ENCODE measurements at regions not wholly inside any gene's neighbourhood (a gene's known extent, or its start where the extent isn't known, plus 50 kb on each side); places are given as distances from the start of the nearest gene placed in this dataset.
"Not testable (repeated sequence)": the region's sequence is repeated elsewhere in the genome, so short reads cannot be mapped to it uniquely, and the experiment has no call there.

- TF ChIP-seq GATA1 (IDR thresholded peaks at IDR 0.05; ENCODE audit: low read depth, low read length) (no peak), POLR2A (IDR thresholded peaks at IDR 0.05; ENCODE audit: low read length) (no peak)
- no peak for DNase-seq
Measured at GRCh38 chr20:4470375-4470774, 215.9 kb upstream of the PRNP start.

GRCh38 chr20:4469910-4470309 is 216.3 kb upstream of the PRNP start:
- TF ChIP-seq GATA1 (IDR thresholded peaks at IDR 0.05; ENCODE audit: low read depth, low read length) (no peak), POLR2A (IDR thresholded peaks at IDR 0.05; ENCODE audit: low read length) (no peak)

GRCh38 chr20:4468114-4468513 is 218.1 kb upstream of the PRNP start:
- DNase-seq: no peak
- TF ChIP-seq POLR2A (IDR thresholded peaks at IDR 0.05; ENCODE audit: low read length) (no peak), GATA1 (IDR thresholded peaks at IDR 0.05; ENCODE audit: low read depth, low read length) (no peak)

More at GRCh38 chr20:4469910-4470309, 216.3 kb upstream of the PRNP start:
- no peak for DNase-seq

- TF ChIP-seq GATA1 (IDR thresholded peaks at IDR 0.05; ENCODE audit: low read depth, low read length) (no peak), POLR2A (IDR thresholded peaks at IDR 0.05; ENCODE audit: low read length) (no peak)
- DNase-seq: no peak
Measured at GRCh38 chr20:4465855-4466545, 216.9 kb upstream of the ADRA1D start.

GRCh38 chr20:4465212-4465611 is 216.1 kb upstream of the ADRA1D start:
- DNase-seq: no peak
- TF ChIP-seq POLR2A (IDR thresholded peaks at IDR 0.05; ENCODE audit: low read length) (no peak), GATA1 (IDR thresholded peaks at IDR 0.05; ENCODE audit: low read depth, low read length) (no peak)

- not testable (repeated sequence) for DNase-seq
Measured at GRCh38 chr20:4462801-4463200, 213.7 kb upstream of the ADRA1D start.

DNA sequence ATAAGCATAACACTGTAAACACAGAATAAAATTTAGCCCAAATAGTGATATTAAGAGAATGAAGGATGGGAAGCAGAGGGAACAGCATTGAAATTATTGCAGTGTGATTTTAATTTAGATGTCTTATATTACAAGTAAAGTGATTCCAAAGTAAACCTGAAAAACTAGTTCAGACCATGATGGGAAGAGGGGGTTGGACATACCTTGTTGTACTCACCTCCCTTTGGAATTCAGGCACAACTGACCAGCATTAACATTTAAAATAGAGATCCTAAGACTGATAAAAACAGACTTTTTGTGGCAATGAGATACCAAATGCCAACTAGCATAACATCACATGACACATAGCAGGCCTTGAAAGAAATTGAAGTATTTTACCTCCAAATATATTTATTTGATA is 210.0 kb upstream of the ADRA1D start:
- no peak for DNase-seq
- TF ChIP-seq GATA1 (IDR thresholded peaks at IDR 0.05; ENCODE audit: low read depth, low read length): no peak
- TF ChIP-seq POLR2A (IDR thresholded peaks at IDR 0.05; ENCODE audit: low read length): no peak

DNA sequence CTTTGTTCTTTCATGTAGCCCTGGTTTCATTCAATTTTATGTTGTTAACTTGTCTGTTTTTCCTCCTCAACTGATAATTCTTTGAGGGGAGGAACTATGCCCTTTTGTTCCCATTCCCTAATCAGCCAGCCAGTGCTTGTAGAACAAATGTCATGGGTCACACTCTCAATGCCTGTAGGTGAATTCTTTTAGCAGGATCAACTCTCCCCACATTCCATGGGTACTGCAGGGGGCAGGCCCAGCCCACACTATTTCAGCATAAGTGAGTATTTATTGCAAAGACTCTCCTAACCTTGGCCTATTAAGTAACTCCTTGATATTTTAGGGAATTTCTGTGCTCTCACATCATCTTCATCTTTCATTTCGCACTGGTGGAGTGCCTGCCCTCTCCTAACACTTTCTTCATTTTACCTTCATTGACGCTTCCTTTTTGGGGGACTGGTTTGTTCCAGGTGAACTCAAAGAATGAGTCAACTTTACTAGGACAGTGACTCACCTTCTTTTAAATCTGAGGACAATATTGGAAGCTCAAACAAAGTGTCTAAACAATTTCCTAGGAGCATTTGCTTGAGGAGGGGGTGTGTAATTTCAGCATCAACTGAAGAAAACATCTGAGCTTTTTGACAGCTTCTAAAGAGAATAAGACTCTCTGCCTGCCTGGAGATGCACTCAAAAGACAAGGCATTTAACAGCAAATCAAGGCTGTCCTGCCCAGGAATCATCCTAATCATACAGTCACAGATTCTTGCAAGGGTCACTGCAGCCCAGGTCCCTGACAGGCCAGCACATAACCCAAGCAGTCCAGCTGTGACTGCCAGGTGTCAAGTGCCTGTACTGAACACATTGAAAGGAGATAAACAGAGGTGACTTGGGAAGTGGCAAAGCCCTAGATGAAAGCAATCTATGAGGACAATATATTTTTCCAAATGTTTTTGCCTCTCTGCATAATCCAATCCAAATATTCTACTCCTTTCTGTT is 208.8 kb upstream of the ADRA1D start:
- TF ChIP-seq GATA1 (IDR thresholded peaks at IDR 0.05; ENCODE audit: low read depth, low read length): no peak
- TF ChIP-seq POLR2A (IDR thresholded peaks at IDR 0.05; ENCODE audit: low read length): no peak

GRCh38 chr20:4455996-4456395 is 206.9 kb upstream of the ADRA1D start:
- no peak for TF ChIP-seq POLR2A (IDR thresholded peaks at IDR 0.05; ENCODE audit: low read length)
- no peak for TF ChIP-seq GATA1 (IDR thresholded peaks at IDR 0.05; ENCODE audit: low read depth, low read length)
- DNase-seq: no peak

More for the DNA sequence above, 208.8 kb upstream of the ADRA1D start:
- no peak for DNase-seq

DNA sequence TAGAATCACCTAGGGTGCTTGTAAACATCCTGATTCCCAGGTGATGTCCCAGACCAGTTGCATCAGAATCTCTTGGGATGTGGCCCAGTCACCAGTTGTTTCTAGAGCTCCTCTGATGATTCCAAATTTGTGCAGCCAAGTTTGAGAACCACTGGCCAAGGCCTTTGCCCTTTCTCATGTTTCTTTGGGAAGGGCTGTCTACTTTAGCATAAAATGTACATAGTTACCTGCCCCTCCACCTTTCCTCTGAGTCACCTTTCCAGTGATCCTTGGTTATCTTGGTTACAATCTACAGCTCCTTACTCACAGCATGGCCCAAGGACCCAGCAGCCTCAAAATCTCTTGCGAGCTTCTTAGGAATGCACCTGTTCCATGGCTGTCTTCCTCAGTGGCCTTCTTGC is 206.2 kb upstream of the ADRA1D start:
- DNase-seq: no peak
- TF ChIP-seq POLR2A (IDR thresholded peaks at IDR 0.05; ENCODE audit: low read length) (no peak), GATA1 (IDR thresholded peaks at IDR 0.05; ENCODE audit: low read depth, low read length) (no peak)

DNA sequence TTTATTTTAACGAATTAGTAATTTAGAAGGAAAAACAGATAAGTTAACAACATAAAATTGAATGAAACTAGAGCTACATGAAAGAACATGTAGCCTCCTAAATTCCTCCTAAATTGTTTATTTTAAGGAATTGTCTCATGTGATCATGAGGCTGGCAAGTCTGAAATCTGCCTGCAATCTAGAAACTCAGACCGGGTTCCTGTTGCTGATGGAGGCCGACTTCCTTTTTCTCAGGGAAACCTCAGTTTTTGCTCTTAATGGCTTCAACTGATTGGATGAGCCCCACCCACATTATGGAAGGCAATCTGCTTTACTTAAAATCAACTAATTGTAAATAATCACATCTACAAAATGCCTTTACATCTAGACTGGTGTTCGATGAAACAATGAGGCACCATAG is 205.0 kb upstream of the ADRA1D start:
- no peak for DNase-seq
- TF ChIP-seq POLR2A (IDR thresholded peaks at IDR 0.05; ENCODE audit: low read length): no peak
- TF ChIP-seq GATA1 (IDR thresholded peaks at IDR 0.05; ENCODE audit: low read depth, low read length): no peak

DNA sequence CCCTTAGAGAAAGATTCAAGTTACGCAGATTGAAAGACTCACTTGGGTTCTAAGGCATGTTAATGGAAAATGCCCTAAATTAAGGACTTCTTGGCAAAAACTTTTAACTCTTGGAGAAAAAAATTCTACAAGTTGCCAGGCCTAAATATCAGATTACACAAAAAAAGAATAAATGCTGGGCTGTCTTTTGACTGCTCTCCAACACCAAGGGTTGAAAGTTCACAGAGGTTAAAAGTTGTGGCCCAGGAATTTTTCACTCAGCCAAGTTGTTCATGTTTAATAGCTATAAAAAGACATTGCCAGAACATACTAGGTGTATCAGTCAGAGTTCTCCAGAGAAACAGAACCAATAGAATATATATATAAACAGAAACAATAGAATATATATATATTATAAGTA is 204.3 kb upstream of the ADRA1D start:
- no peak for DNase-seq
- TF ChIP-seq POLR2A (IDR thresholded peaks at IDR 0.05; ENCODE audit: low read length) (no peak), GATA1 (IDR thresholded peaks at IDR 0.05; ENCODE audit: low read depth, low read length) (no peak)

DNA sequence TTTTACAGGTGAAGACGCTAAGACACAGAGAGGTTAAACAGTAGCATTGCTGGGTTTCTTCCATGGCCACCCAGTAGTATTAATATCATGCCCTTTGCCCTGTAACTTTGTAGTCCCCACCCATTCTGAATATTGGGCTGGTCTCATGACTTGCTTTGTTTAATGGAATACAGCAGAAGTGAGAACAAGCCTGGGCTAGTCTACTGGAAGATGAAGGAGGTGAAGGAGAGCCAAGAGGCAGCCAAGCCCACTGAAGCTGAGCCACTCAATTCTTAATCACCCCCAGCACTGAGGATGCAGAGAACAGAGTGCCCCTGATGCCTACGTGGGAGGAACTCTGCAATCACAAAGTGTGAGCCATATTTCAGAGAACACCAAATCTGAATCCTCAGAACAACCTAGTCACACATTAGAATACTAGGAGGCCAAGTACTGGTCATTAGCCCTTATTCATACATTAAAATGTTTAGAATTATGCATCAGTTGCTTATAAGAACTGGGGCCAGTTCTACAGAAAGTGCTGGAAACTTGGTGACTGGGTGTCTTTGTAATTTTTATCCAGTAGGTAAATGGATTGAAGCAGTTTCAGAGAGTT is 202.5 kb upstream of the ADRA1D start:
- no peak for TF ChIP-seq POLR2A (IDR thresholded peaks at IDR 0.05; ENCODE audit: low read length)
- TF ChIP-seq GATA1 (IDR thresholded peaks at IDR 0.05; ENCODE audit: low read depth, low read length): no peak
- no peak for DNase-seq

GRCh38 chr20:4449957-4450715 is 201.0 kb upstream of the ADRA1D start:
- no peak for TF ChIP-seq POLR2A (IDR thresholded peaks at IDR 0.05; ENCODE audit: low read length)
- DNase-seq: no peak

Data from erythroblast (primary cell).